Astrocyte of the hippocampus (primary cell): ENCODE measurements at regions not wholly inside any gene's neighbourhood (a gene's known extent, or its start where the extent isn't known, plus 50 kb on each side); places are given as distances from the start of the nearest gene placed in this dataset.
A peak's percentile ranks its signal among the peaks of the same experiment; 100 is the strongest.

ENCODE experiments used
- DNase-seq: peaks from one replicate; pipeline ENCODE4 v3.0.0; 2011; ENCODE audit warnings: low read depth, low spot score

- no peak for DNase-seq
These were observed 106.5 kb downstream of the CDH26 start for GRCh38 chr20:60064554-60065196.

DNA sequence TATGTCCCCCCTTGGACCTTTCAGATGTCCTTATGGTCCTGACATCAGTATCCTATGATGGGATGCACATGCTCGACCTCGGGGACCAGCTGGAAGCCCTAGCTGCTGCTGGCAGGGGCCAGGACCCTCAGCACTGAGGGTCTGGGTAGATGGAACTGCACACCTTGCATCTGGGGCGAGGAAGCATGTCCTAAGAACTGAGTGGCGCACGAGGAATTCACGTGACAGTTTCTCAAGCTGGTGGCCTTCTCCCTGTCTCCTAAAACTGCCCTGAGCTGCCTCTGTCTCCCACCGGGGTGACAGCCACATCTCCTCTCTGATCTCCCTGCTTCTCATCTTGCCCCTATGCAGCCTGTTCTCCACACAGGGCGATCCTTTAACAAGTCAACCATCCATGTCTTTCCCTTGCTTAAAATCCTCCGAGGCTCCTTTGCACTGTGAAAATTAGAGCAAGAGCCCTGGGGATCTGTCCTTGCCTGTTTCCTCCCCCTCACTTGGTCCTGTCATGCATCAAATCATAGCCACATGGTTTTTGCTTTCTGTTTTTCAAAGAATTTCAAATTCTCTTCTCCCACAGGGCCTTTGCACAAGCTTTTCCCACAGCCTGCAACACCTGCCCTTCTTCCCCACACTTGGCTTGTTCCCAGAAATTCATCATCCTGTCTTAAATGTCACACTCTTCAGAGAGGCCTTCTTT is 107.7 kb downstream of the CDH26 start:
- DNase-seq, result no peak

DNA sequence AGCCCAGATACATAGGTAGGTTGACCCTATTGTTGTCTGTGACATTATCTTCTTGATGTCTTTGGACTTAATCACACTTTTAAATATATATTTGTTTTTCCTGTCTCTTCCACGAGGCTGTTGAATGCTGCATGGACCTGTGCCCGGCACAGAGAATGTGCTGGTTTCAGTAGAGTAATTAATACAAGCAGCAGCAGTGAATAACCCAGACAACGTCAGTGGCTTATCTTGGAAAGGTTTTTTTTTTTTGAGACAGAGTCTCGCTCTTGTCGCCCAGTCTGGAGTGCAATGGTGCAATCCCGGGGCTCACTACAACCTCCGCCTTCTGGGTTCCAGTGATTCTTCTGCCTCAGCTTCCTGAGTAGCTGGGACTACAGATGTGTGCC is 108.2 kb downstream of the CDH26 start:
- no peak for DNase-seq

GRCh38 chr20:60068509-60068908 is 110.3 kb downstream of the CDH26 start:
- no peak for DNase-seq

- DNase-seq, result no peak
These were observed 111.4 kb downstream of the CDH26 start for GRCh38 chr20:60069656-60070055.

DNA sequence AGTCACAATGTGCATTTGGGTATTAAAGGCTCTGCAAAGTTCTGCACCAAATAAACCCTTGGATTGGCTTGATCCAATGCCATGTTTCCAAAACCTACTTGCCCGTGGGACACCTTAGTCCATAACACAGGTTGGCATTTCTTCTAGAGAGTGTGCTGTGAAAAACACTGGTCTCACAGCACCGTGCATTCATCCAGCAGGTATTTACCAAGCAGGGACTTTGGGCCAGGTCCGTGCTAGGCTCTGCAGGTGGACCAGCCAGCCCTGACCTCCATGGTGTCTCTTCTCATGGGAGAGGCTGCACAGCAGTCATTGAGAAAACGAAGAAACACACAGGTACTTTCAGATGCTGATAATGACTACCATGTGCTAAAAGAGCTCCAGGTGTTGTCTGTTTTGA is 112.6 kb downstream of the CDH26 start:
- DNase-seq, result no peak

DNA sequence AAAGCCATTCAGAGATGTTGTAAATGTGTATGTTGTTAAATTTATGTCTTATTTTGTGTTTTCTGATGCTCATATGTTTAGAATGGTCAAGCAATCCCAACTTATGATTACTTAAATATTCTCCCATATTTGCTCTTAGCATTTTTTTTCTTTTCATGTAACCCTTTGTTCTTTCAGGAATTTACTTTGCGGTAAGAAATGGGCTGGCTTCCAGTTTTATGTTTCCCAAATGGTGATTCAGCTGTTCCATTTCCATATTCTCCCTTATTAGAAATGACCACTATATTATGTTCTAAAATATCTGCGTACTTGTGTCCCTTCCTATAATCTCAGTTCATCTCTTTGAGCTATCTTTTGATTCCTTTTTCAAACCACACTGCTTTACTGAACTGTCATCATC is 113.7 kb downstream of the CDH26 start:
- DNase-seq, result peak; percentile 20

- DNase-seq, result no peak
These were observed 114.9 kb downstream of the CDH26 start for GRCh38 chr20:60073086-60073485.

GRCh38 chr20:60073504-60073903 is 115.3 kb downstream of the CDH26 start:
- no peak for DNase-seq

DNA sequence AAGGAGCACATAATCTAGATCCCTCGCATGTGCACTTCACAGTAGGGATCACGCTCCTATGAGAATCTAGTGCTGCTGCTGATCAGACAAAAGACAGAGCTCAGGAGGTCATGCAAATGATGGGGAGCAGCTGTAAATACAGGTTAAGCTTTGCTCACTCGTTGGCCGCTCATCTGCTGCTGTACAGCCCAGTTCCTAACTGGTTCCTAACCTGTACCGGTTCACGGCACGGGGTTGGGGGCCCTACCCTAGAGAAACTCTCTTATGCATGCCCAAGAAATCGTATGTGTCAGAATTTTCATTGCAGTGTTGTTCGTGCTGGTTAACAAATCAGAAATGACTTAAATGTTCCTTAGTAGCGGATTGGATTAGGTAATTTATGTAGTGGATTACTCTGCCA is 116.1 kb downstream of the CDH26 start:
- no peak for DNase-seq

DNA sequence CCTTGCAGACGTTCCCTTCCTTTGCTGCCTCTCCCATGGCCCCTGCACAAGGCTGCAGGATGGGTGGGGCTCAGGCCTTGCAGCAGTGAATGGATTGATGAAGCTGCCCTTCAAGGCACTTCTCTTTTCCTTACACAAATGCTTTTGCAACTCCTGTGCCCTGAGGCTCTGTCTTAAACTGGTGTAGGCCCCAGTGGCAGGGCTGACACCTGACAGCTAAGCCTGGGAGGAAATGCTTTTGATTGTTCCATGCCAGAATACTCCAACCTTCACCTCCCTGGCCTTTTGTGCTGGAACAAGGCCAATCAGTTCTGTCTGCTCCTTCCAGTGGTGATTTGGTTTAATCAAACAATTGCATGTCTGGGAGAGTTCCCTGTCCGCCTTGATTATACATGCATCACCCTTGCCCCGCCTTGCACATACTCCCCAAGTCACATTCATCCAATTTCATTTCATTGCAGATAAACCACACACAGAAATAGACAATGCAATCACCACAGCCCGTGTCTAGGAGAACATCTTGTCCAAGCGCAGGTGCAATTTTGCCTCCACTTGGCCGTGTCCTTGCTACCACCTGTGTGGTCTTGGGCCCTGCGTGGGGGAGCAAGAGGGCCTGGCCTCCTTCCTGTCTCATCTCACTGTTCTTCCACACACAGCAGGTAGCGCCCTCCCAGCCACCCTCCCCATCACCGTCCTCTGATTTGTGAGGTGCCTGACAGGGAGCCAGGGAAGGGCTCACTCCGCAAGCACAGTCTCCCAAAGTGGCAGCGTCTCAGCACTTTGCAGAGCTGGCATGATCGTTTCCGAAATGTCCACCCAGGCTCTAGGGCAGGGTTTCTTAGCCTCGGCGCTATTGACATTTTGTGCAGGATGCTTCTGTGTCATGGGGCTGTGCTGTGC is 120.4 kb downstream of the CDH26 start:
- no peak for DNase-seq

DNA sequence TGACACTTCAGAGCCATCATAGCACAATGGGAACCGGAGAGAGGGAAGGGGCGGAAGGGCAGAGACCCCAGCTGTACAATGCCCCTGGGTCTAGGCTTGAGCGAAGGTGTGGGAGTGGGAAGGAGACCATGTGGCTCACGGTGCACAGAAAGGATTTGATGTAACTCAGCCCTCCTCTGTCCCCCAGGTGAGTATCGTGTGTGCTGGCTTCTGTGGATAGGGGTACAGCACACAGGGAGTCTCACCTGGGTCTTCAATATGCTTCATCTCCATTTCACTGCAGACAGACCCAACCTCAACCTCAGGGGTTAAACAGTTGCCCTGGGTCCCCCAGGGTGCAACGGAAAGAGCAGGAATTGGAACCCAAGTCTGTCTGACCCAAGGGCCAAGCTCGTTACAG is 122.2 kb downstream of the CDH26 start:
- no peak for DNase-seq

DNA sequence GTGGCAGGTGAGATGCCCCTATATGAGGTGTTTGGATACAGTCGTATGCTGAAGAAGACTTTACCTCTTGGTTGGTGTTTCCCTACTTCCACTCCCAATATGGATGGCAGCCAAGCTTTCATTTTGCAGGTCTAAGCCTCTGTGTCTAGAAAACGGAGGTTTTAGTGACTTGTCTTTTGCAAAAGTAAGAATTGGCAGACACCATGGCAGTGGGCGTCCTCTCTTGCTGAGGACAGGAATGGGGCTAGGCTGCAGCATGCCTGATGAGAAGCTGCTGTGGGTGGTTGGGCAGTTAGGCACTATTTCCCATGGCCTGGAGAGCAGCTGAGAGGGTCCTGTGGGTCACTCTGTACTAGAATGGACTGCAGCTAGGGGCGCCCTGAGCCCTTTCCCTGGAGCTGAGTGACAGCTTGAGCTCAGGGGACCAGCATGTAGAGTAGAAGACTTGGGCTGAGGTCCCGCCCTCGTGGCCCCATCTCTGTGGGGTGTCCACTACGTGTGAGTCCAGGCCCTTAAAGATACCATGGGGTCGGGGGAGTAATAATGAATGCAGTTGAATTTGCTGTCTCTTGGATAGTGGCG is 127.4 kb downstream of the CDH26 start:
- DNase-seq, result no peak

GRCh38 chr20:60086821-60087562 is 128.8 kb downstream of the CDH26 start:
- no peak for DNase-seq

GRCh38 chr20:60087563-60088105 is 129.4 kb downstream of the CDH26 start:
- peak; percentile 14 for DNase-seq

GRCh38 chr20:60088236-60088635 is 130.0 kb downstream of the CDH26 start:
- no peak for DNase-seq

DNA sequence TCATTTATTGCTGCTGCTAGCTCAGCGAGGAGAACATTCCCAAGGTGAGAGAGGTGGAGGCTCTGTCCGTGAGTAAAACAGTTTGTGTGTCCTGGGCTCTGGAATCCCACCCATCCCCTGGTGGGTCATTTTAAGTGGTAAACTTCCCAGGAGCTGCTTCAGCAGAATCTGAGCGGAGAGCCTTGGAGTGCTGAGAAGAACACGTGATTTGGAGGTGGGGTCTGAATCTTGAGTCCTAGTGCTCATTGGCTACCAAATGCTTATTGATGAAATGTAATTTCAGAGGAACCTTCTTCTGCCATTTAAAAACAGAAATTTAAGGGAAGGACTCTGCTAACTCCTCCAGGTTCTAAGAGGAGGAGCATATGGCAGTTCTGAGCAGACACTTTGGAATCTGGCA is 132.4 kb downstream of the CDH26 start:
- DNase-seq, result no peak

DNA sequence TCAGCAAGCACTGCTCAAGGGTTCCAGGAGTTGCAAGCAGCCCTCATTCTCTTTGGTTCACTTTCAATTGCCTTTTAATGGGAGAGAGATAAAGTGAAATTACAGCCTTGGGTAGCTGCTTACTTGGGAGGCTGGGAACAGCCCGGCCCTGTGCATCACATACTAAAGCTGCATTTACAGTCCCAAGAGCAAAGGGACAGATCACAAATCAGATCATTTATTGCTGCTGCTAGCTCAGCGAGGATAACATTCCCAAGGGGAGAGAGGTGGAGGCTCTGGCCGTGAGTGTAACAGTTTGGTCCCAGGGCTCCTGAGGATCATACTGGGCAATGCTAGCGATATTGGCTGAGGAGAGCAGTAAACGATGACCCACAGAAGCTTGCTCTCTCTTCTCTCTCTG is 133.1 kb downstream of the CDH26 start:
- no peak for DNase-seq

DNA sequence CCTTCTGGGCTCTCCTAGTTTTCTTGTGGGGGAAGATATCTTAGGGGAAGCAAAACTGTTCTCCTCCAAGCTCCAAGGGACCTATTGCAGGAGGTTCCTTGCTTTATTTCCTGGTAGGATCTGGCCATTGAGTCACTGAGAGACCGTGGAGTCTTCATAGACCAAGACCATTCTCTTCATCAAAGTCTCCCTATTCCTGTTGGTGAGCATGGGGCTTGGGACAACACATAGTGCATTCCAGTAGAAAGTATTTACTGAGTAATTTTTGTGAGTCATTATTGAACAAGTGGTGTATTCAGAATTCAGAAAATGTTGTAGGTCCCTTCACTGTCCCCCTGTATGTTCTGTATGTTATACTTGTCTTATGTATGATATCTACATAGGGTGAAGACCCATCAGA is 133.6 kb downstream of the CDH26 start:
- no peak for DNase-seq

DNA sequence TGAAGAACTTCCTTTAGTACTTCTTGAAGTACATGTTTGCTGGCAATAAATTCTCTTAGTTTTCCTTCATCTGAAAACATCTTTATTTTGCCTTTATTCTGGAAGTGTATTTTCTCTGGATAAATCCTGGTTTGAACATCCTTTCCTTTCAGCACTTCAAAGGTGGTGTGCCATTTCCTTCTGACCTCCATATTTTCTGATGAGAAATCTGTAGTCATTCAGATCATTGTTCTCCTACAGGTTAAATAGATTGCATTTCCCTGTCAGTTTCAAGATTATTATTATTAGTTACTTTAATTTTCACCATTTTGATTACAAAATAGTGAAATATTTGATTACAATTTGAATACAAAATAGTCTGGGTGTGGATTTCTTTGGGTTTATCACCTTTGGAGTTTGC is 134.5 kb downstream of the CDH26 start:
- no peak for DNase-seq

DNA sequence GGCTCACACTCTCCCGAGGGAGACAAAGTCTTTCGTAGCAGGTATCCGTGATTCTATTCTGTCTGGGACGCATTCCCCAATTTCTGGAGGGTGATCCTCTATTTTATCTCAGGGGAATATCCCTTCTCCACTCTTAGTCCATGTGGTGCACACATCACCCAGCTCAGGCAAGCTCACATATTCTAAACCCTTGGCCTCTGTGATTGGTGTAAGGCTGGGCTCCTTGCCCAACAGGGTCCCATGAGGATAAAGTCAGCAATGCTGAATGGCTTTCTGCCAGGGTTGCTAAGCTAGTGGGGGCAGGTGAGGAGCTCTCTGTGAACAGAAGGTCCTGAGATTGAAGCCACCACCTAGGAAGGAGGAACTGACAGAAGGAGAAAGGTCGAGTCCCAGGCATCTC is 137.2 kb downstream of the CDH26 start:
- DNase-seq, result no peak
